SK-MEL-5 (cell line): ENCODE measurements at regions not wholly inside any gene's neighbourhood (a gene's known extent, or its start where the extent isn't known, plus 50 kb on each side); places are given as distances from the start of the nearest gene placed in this dataset.

Experiments used
- DNase-seq: peaks from one replicate; pipeline ENCODE4 v3.0.0-alpha.2; 2016; ENCODE audit warnings: low read depth, low spot score
- in situ Hi-C: cut with HindIII; loops from 2 replicates; pipeline ENCODE4 v1.10.0; 2016; ENCODE audit warnings: low sequenced_read_pairs, high pct_unique_total_duplicates, low pct_unique_long_range_greater_than_20kb

DNA sequence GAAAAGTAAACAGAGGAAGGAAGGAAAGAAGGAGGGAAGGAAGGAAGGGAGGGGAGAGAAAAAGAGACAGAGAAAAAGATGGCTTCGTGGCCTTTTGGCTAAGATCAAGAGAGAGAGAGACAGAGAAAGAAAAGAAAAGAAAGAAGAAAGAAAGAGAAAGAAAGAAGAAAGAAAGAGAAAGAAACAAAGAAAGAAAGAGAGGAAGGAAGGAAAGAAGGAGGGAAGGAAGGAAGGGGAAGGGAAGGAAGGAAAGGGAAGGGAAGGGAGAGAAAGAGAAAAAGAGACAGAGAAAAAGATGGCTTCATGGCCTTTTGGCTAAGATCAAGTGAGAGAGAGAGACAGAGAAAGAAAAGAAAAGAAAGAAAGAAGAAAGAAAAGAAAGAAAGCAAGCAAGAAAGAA, 91.4 kb downstream of the PRLHR start:
- no peak for DNase-seq
- in situ Hi-C loops = no loop called here

DNA sequence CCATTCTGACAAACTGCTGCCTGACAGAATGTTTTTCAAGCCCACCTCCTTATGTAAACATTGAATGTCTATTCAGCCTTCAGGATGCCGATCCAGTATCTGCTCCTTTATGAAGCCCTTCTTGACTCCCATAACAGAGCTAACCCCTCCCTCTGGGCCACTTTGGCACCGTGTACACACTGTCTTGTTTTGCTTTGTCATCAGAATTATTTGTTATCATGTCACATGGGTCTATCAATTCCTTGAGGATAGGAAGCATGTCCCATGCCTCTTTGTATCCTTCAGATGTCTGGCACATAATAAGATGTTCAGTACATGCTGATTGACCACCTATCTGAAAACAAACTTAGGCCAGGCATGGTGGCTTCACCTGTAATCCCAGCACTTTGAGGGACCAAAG, 92.3 kb downstream of the PRLHR start:
- in situ Hi-C loops = no loop called here
- no peak for DNase-seq

DNA sequence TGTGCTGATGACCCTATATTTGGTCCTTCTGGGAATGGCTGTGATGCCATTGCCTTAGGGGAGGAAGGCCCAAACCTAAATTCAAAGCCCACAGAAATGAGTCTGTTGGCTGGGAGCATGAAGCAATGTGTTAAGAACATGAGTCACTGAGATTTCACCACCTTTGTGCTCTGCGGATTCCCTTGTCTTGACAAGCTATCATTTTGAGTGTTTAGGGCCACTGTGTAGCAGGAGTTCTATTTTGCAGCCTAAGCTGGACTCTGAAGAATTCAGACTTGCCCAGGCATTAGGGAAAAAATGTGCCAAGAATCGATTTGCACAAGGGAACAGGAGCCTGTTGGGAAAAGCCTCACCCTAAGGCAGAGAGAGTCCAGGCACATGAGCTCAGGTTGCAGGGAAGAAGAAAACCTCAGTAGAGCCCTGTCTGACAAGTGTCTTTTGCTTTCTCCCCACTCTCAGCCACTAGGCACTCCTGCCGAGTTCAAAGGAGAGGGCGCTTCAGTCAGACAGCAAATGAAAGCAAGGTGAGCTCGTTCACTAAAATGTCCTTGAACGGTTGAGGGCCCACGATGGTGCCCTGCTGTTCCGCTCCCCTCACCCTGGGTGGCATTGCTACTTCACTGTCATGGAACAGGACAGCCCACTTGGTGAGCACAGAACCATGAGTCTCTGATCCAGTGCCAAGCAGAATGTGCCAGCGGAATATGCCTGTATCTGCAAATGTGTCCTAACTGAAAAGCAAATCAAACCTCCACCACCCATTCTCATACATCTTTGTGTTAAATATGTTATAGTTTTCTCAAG, 93.6 kb downstream of the PRLHR start:
- no peak for DNase-seq
- in situ Hi-C loops = no loop called here

DNA sequence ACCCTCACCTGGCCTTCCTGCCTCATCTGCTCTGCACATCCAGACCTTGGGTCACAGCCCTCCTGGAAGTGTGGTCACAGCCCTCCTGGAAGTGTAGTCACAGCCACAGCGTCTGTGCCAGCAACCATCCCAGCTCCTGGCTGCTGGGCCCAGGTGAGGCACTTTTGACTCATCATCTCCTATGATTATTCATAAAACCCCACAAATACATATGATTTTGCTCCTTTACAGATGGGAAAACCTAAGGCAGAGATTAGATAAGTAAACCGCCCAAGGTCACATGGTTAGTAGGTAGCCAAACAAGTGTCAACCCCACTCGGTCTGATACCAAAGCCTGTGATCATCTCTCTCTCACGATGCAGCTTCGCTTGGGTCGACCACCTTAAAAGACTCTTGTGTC, 94.3 kb downstream of the PRLHR start:
- in situ Hi-C loops = no loop called here
- DNase-seq = no peak

DNA sequence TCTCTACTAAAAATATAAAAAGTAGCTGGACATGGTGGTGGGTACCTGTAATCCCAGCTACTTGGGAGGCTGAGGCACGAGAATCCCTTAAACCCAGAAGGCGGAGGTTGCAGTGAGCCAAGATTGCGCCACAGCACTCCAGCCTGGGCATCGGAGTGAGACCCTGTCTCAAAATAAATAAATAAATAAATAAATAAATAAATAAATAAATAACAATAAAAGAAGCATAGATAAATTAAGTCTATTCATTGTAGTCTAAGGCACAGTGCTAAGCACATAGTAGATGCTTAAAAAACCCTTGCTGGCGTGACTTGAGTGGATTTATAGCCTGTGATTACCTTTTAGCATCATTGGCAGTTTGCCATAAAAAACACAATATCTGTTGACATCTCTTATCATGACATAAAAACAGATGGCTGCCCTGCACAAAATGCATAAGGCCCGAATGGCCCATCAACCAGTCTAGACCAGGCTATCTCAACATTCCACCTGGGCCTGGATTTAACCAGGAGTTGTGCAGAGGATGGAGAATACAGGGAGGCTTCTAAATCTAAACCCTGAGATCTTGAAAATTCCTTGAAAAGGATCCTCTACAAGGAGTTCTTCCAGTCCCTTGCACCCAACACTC, 94.9 kb downstream of the PRLHR start:
- in situ Hi-C loops = no loop called here
- DNase-seq = no peak

DNA sequence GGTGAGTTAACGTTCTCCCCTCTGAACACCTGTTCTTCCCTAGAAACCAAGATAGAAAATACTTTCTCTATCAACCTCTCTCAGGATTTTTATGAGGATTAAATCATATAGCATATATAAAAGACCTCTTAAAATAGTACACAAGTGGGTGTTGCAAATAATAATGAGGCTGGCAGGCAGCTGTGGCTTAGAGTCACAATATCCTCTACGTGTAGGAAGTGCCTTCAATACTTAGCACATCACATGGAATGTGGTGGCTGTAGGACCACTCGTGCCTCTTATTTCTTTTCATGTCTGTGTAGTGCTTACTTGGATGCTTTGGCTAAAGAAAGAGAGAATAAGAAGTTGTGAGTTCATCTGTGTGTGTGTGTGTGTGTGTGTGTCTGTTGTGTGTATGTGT, 96.3 kb downstream of the PRLHR start:
- DNase-seq = no peak
- in situ Hi-C loops = no loop called here

DNA sequence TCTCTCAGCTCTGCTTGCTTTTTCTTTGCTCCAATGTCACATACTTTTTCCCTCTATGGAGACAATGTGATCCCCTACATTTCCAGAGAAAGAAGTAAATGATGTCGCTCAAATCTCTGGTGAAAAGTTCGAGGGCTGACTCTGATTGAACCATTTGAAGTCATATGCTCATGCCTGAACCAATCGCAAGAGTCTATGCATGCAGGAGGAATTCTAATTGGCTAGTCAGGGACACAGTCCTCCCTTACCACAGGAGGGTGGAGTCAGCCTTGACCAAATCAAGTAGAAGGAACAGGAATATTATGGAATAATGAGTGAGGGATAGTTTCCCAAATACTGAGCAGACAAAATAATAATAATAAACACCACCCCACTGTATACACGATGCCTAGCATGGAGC, 96.8 kb downstream of the PRLHR start:
- no peak for DNase-seq
- in situ Hi-C loops = no loop called here

DNA sequence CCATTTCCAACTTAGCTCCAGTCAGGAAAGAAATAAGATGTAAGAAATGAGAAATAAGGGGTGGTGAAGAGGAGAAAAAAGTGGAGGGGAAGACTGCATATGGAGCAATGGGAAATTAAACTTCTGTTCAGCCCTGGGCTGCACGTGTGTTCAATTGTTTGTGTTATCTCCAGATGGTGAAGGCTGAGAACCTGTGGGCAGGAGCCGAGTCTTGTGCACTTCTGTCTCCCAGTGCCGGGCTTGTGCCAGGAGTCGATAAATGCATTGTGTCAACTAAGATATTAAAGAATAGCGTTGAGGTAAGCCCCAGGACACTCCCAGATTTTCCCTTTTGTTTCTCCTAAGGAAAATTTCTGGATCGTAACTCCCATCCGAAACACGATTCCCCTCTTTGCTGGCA, 98.2 kb downstream of the PRLHR start:
- DNase-seq = no peak
- in situ Hi-C loops = no loop called here

DNA sequence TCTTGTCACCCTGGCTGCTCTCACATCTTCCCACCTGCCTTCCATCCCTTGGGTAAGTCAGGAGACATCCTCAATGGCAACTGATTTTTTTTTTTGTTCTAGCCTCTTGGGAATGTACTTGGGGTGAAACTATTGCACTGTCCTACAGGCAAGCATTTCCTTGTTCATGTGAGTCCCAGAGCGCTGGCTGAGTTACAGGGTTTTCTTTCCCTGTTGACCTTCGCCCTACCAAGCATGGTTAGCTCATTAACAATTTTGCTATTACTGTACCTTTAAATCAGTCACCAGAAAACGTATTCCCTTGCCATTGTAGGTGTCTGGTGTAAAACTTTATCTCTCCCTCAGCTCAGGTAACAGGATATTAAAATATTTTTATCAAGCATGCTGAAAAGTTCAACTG, 98.9 kb downstream of the PRLHR start:
- DNase-seq = no peak

DNA sequence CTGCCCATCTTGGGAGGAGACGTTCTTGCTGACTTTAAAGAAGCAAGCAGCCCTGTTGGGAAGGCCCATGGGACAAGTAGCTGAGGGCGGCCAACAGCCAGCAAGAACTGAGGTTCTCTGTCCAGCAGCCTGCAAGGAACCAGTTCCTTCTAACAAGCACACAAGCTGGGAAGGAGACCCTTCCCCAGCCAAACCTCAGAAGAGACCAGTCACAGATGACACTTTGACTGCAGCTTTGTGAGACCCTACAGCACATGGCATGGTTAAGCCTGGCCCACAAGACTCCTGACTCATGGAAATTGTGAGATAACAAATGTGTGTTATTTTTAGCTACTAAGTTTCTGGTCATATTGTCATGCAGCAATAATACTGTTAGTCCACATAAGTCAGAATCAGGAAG, 99.9 kb downstream of the PRLHR start:
- DNase-seq = no peak
- in situ Hi-C loops = no loop called here

More for the DNA sequence above, 98.9 kb downstream of the PRLHR start:
- in situ Hi-C loops = no loop called here

DNA sequence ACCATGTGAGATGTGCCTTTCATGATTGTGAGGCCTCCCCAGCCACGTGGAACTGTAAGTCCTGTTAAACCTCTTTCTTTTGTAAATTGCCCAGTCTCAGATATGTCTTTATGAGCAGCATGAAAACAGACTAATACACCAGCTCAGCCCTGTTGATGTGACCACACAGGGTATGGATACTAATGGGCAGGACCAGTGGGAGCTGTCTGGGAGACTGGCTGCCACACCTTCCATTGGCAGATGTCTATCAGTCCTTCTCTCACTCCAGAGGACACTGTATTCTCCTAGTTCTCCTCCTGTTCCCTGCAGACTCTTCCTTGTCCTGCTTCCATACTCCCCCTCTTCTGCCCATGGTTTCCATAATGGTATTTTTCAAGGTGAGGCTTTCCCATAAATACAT, 104.4 kb downstream of the PRLHR start:
- in situ Hi-C loops = no loop called here
- DNase-seq = no peak

DNA sequence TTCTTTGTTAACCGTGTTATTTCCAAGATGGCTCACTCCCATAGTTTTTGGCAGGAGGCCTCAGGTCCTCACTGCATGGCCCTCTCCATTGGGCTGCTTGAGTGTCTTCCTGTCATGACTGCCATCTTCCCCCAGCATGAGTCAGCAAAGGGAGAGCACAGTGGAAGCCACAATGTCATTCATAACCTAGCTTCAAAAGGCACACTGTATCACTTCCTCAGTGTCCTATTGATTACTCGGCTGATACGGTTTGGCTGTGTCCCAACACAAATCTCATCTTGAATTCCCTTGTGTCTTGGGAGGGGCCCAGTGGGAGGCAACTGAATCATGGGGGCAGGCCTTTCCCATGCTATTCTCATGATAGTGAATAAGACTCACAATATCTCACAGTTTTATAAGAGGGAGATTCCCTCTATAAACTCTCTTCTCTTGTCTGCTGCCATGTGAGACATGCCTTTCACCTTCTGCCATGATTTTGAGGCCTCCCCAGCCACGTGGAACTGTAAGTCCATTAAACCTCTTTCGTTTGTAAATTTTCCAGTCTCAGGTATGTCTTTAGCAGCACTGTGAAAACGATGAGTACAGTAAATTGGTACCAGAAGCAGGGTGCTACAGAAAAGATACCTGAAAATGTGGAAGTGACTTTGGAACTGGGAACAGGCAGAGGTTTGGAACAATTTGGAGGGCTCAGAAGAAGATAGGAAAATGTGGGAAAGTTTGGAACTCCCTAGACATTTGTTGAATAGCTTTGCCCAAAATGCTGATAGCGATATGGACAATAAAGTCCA, 106.5 kb downstream of the PRLHR start:
- no peak for DNase-seq
- in situ Hi-C loops = no loop called here

DNA sequence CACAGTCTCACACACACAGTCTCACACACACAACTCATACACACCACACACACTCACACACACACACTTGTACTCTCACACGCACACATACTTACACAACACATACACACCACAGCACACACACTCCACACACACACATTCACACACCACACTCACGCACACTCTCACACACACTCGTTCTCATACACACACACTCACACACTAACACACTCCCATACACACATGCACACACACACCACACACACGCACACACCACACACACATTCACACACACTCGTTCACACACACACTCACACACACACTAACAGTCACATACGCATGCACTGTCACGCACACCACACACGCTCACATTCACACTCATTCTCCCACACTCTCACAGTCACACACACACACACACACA, 109.8 kb downstream of the PRLHR start:
- in situ Hi-C loops = no loop called here

DNA sequence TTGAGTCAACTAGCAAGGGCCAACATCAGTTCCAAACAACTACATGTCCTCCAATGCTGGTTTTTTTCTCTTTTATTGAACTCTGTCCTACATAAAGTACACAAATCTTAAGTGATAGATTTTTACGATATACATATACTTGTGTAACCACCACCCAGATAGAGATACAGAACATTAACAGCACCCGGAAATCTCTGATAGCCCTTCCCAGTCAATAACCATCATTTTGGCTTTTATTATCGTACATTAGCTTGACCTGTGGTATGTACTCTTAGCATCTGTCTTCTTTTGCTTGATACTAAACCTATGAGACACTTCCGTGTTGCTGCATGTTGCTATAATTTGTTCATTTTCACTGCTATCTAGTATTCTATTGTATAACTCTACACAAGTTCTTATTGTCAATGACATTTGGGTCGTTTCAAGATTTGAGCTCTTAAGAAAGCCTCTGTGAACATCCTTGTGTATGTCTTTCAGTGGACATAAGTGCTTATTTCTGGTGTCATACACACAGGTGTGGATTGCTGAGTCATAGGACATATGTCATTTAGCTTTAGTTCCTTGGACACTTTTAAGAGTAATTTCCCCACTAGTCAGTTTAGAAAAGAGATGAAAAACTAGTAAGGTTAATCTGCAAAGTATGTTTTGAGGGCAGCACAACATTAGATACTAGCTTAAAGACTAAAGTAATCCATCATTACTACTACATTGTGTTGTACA, 111.1 kb downstream of the PRLHR start:
- no peak for DNase-seq
- in situ Hi-C loops = no loop called here

More for the DNA sequence above, 109.8 kb downstream of the PRLHR start:
- no peak for DNase-seq

DNA sequence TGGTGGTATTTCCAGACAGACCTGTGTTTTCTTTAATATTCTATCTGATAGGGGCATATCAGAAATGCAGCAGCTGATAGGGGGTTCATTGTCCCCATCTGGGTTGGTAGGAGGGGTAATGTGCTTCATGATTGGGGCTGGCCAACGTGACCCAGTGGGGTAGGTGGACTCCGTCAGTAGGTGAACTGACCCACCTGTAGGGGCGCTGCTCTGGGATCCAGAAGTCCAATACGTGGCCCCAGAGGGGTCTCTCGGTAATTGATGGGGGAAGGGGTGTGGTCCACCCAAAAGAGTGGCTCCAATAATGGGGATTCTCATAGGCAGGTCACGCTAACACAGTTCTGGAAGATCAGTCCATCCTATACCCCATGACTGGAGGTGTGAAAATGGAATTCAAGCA, 112.0 kb downstream of the PRLHR start:
- in situ Hi-C loops = no loop called here
- DNase-seq = no peak

DNA sequence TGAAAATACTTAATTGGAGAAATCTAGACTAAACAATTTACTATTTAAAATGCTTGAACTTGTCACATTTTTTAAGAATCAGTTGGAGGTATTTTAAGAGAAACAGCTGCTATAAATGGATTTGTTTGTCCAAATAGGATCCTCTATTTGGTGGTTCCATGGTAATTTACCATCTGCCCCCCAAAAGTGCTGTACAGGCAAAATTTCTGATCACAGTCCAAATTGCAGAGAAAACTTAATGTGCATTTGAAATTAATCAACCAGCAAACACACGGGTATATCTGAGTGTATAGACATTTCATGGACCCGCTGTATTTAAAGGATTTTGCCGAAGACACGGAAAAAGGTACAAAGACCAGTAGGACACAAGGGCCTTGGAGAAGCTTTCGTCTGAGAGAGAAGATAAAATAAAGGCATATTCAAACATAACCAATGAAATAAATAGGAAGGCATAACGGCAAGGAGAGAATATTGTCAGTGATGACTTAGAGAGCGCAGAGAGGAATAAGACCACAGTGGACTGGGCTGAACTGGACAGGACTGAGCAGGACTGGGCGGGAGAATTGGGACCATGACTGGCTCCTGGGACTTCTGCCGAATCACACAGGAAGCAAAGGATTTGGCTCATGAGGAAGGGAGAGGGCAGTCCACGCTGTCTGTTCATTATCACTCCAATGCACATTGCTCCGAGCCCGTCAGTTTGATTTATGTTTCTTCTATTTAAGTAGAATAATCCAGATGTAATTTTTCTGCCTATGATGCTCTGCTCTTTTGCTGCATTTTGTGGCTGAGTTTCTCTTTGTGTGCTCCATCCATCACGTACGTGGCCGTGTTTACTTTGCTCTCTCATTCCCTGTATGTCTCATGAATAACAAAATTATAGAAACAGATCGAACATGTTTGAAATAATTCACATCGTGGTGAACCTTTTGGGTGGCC, 112.8 kb downstream of the PRLHR start:
- DNase-seq = no peak
- in situ Hi-C loops = no loop called here

DNA sequence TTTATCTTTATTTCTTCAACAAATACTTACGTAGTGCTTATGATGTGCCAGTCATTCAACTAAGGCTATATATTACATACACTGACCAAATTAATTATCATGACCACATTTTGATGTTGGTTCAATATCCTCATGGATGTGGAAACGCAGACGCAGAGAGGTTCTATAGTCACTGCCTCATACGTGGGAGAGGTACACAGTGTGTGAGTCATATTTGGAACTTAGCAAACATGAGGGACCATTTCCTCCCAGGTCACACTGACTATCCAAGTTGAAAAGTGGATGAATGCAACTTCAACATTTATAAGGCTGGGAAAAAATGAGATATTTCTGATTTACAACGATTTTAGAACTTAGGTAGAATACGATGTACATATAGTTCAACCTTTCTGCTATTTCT, 113.6 kb downstream of the PRLHR start:
- DNase-seq = no peak
- in situ Hi-C loops = no loop called here
